Fibroblast of lung (primary cell): ENCODE measurements at regions not wholly inside any gene's neighbourhood (a gene's known extent, or its start where the extent isn't known, plus 50 kb on each side); places are given as distances from the start of the nearest gene placed in this dataset.

Source experiments
- DNase-seq, 2 donors: peaks; one replicate each; pipeline versions ENCODE4 v3.0.0 to v3.0.0-alpha.2; 2010; ENCODE audit warnings: low read depth in 2 of 2
- H2AFZ ChIP-seq: 2 replicates; pipeline ENCODE4 v1.5.1; 2012; ENCODE audit warnings: low read length, control low read depth, inconsistent platforms
- H3K27ac ChIP-seq: 2 replicates; pipeline ENCODE4 v1.5.1; 2011; ENCODE audit warnings: low read length, control low read depth; ENCODE audit not compliant: insufficient read depth
- H3K27me3 ChIP-seq: 2 replicates; pipeline ENCODE4 v1.5.1; 2011; ENCODE audit warnings: mild to moderate bottlenecking, low read length; ENCODE audit not compliant: control insufficient read depth, insufficient read depth
- H3K36me3 ChIP-seq: 2 replicates; pipeline ENCODE4 v1.5.1; 2011; ENCODE audit warnings: low read length; ENCODE audit not compliant: control insufficient read depth, insufficient read depth
- H3K4me1 ChIP-seq: 2 replicates; pipeline ENCODE4 v1.5.1; 2011; ENCODE audit warnings: low read length; ENCODE audit not compliant: control insufficient read depth, insufficient read depth; ENCODE audit errors: extremely low read depth
- H3K4me2 ChIP-seq: 2 replicates; pipeline ENCODE4 v1.5.1; 2011; ENCODE audit warnings: low read length, control low read depth; ENCODE audit not compliant: insufficient read depth; ENCODE audit errors: extremely low read depth
- H3K4me3 ChIP-seq, 4 experiments: fragments of 200-600 bp in 1 of 4; sonication (generic) in 1 of 4; replicated peaks in 1 of 4; 2 replicates each; pipeline ENCODE4 v1.5.1; 2011 to 2016; ENCODE audit warnings: low read length in 4 of 4, low read depth in 3 of 4, mild to moderate bottlenecking in 3 of 4, control low read depth in 2 of 4, inconsistent platforms in 1 of 4, mixed read lengths in 1 of 4; ENCODE audit not compliant: insufficient read depth in 1 of 4; ENCODE audit errors: control extremely low read depth in 1 of 4
- H3K79me2 ChIP-seq: 2 replicates; pipeline ENCODE4 v1.5.1; 2012; ENCODE audit warnings: mild to moderate bottlenecking, low read length, inconsistent platforms; ENCODE audit not compliant: control insufficient read depth, insufficient read depth
- H3K9ac ChIP-seq: 2 replicates; pipeline ENCODE4 v1.5.1; 2011; ENCODE audit warnings: mild to moderate bottlenecking, low read length, control low read depth; ENCODE audit not compliant: insufficient read depth
- H3K9me3 ChIP-seq: 2 replicates; pipeline ENCODE4 v1.5.1; 2012; ENCODE audit warnings: low read depth, low read length; ENCODE audit not compliant: control insufficient read depth, insufficient read depth
- H4K20me1 ChIP-seq: 2 replicates; pipeline ENCODE4 v1.5.1; 2011; ENCODE audit warnings: low read length; ENCODE audit not compliant: control insufficient read depth, insufficient read depth; ENCODE audit errors: extremely low read depth
- CTCF ChIP-seq, 2 donors: IDR thresholded peaks in 1 of 2; conservative IDR thresholded peaks in 1 of 2; 1 replicate in 1 of 2; 2 replicates in 1 of 2; pipeline ENCODE4 v1.5.1; 2011 to 2012; ENCODE audit warnings: low read length in 2 of 2, control low read depth in 1 of 2, inconsistent platforms in 1 of 2, low read depth in 1 of 2, mild to moderate bottlenecking in 1 of 2
- EZH2 ChIP-seq: IDR thresholded peaks from 2 replicates; pipeline ENCODE4 v1.5.1; 2012; ENCODE audit warnings: low read length, control low read depth, mild to moderate bottlenecking; ENCODE audit errors: missing control alignments

DNA sequence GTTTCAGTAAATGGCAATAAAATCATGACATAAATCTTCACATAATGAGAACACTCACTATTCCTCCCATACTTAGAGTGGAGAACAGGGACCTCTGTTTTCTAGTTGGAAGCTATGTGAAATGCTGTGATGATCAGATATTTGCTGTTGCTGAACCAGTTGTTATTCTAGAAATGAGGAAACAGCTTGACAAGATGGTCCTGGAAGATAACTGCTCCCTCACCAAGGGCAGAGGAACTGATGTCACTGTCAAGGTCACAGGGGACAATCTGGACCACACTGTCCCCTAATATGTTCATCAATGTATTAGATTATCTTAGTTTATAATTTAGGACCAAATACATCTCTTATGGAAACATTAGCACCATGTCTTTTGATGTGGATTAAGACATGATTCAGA, 1173.3 kb downstream of the PCDH17 start:
- H3K9ac ChIP-seq, result no peak overlapping the region
- H3K27me3 ChIP-seq, result no peaks in the 10 kb centered on the region
- TF ChIP-seq EZH2 (no peak), CTCF (conservative IDR thresholded peaks at IDR 0.05 in 1 of 2, IDR thresholded peaks at IDR 0.05 in 1 of 2; ENCODE audit: low read depth in 1 of 2, low read length in 2 of 2) (no peak)
- no peaks in the 10 kb centered on the region for H3K36me3 ChIP-seq
- H3K79me2 ChIP-seq, result no peaks in the 10 kb centered on the region
- H3K27ac ChIP-seq, result no peak overlapping the region
- no peak for DNase-seq
- H3K4me2 ChIP-seq, result no peak overlapping the region
- H4K20me1 ChIP-seq, result no peaks in the 10 kb centered on the region
- H3K4me3 ChIP-seq, result no peak overlapping the region
- H3K9me3 ChIP-seq, result no peaks in the 10 kb centered on the region
- H3K4me1 ChIP-seq, result no peaks in the 10 kb centered on the region
- no peak overlapping the region for H2AFZ ChIP-seq

GRCh38 chr13:58806401-58806800, 1174.9 kb downstream of the PCDH17 start:
- no peak overlapping the region for H3K4me2 ChIP-seq
- H3K27me3 ChIP-seq, result no peaks in the 10 kb centered on the region
- H2AFZ ChIP-seq, result no peak overlapping the region
- no peaks in the 10 kb centered on the region for H4K20me1 ChIP-seq
- no peak overlapping the region for H3K4me3 ChIP-seq
- H3K4me1 ChIP-seq, result no peaks in the 10 kb centered on the region
- TF ChIP-seq EZH2 (no peak), CTCF (conservative IDR thresholded peaks at IDR 0.05 in 1 of 2, IDR thresholded peaks at IDR 0.05 in 1 of 2; ENCODE audit: low read depth in 1 of 2, low read length in 2 of 2) (no peak)
- no peaks in the 10 kb centered on the region for H3K79me2 ChIP-seq
- no peak overlapping the region for H3K9ac ChIP-seq
- H3K36me3 ChIP-seq, result no peaks in the 10 kb centered on the region
- no peak overlapping the region for H3K27ac ChIP-seq
- no peaks in the 10 kb centered on the region for H3K9me3 ChIP-seq
- DNase-seq, result no peak

- H3K9me3 ChIP-seq, result no peaks in the 10 kb centered on the region
- no peaks in the 10 kb centered on the region for H3K79me2 ChIP-seq
- no peak for DNase-seq
- H4K20me1 ChIP-seq, result no peaks in the 10 kb centered on the region
- no peaks in the 10 kb centered on the region for H3K36me3 ChIP-seq
- no peaks in the 10 kb centered on the region for H3K27me3 ChIP-seq
- H3K9ac ChIP-seq, result no peak overlapping the region
- no peak overlapping the region for H3K27ac ChIP-seq
- H3K4me1 ChIP-seq, result no peaks in the 10 kb centered on the region
- TF ChIP-seq EZH2 (no peak), CTCF (conservative IDR thresholded peaks at IDR 0.05 in 1 of 2, IDR thresholded peaks at IDR 0.05 in 1 of 2; ENCODE audit: low read depth in 1 of 2, low read length in 2 of 2) (no peak)
- H2AFZ ChIP-seq, result no peak overlapping the region
- no peak overlapping the region for H3K4me2 ChIP-seq
- H3K4me3 ChIP-seq, result no peak overlapping the region
Measured at GRCh38 chr13:58823701-58824100, 1192.2 kb downstream of the PCDH17 start.
